Endothelial cell of umbilical vein (primary cell): ENCODE measurements at regions not wholly inside any gene's neighbourhood (a gene's known extent, or its start where the extent isn't known, plus 50 kb on each side); places are given as distances from the start of the nearest gene placed in this dataset.

Experiments used
- BruUV-seq: library from RNA; stranded (reverse); fragments of 400-500 nt; replicated peaks from 2 replicates; lab custom pipeline; 2021; lab: Mats Ljungman, UMichigan
- CTCF ChIA-PET: fragments of 300-600, 350-600 bp; sonication (Branson Sonifier 250); formaldehyde crosslinking; loops from one replicate; lab custom pipeline; 2021; ENCODE audit warnings: antibody characterized with exemption, inconsistent platforms; lab: Charles Lee
- POLR2A ChIA-PET: fragments of 300-600, 350-600 bp; sonication (Branson Sonifier 250); formaldehyde crosslinking; loops from one replicate; lab custom pipeline; 2021; ENCODE audit warnings: antibody characterized with exemption, inconsistent platforms; lab: Charles Lee
- DNase-seq: peaks from one replicate; pipeline ENCODE4 v3.0.0-alpha.2; 2011; ENCODE audit warnings: low read depth, low spot score
- FAIRE-seq: peaks from 2 replicates; lab custom pipeline; 2011; peaks lifted over from hg19 to GRCh38; lab: Jason Lieb, UNC
- H2AFZ ChIP-seq: 2 replicates; pipeline ENCODE4 v1.6.0; 2012; ENCODE audit warnings: low read depth, low read length, control low read depth, inconsistent platforms
- H3K27ac ChIP-seq: 2 replicates; pipeline ENCODE4 v1.5.1; 2011; ENCODE audit warnings: low read depth, mild to moderate bottlenecking, control low read depth, low read length, moderate library complexity; ENCODE audit not compliant: insufficient read depth
- H3K27me3 ChIP-seq, 2 experiments: 2 replicates each; pipeline versions ENCODE4 v1.6.0 to v1.6.1; 2011; ENCODE audit warnings: low read length in 2 of 2, mixed read lengths in 1 of 2; ENCODE audit not compliant: control insufficient read depth in 2 of 2, insufficient read depth in 2 of 2
- H3K36me3 ChIP-seq, 2 experiments: 2 replicates in 1 of 2; 3 replicates in 1 of 2; pipeline ENCODE4 v1.5.1; 2011; ENCODE audit warnings: low read length in 2 of 2, mild to moderate bottlenecking in 1 of 2, moderate library complexity in 1 of 2; ENCODE audit not compliant: control insufficient read depth in 2 of 2, insufficient read depth in 2 of 2; ENCODE audit errors: extremely low read depth in 1 of 2
- H3K4me1 ChIP-seq: 3 replicates; pipeline ENCODE4 v1.5.1; 2011; ENCODE audit warnings: mild to moderate bottlenecking, low read length; ENCODE audit not compliant: control insufficient read depth, insufficient read depth; ENCODE audit errors: extremely low read depth
- H3K4me2 ChIP-seq: 2 replicates; pipeline ENCODE4 v1.6.1; 2011; ENCODE audit warnings: low read length, control low read depth, mixed read lengths; ENCODE audit not compliant: insufficient read depth
- H3K4me3 ChIP-seq, 3 experiments: fragments of 200-600 bp in 1 of 3; sonication (generic), shearing (Covaris generic) in 1 of 3; replicated peaks in 1 of 3; 2 replicates each; pipeline ENCODE4 v1.5.1; 2011 to 2016; ENCODE audit warnings: control low read depth in 3 of 3, low read length in 3 of 3, mild to moderate bottlenecking in 2 of 3, inconsistent platforms in 1 of 3, low read depth in 1 of 3, moderate library complexity in 1 of 3; ENCODE audit not compliant: insufficient read depth in 1 of 3
- H3K79me2 ChIP-seq: 2 replicates; pipeline ENCODE4 v1.6.0; 2012; ENCODE audit warnings: low read length, inconsistent platforms; ENCODE audit not compliant: control insufficient read depth, insufficient read depth
- H3K9ac ChIP-seq: replicated peaks from 2 replicates; pipeline ENCODE3; 2011; ENCODE audit warnings: low read length, control low read depth; ENCODE audit not compliant: insufficient read depth; ENCODE audit errors: extremely low read depth
- H3K9me1 ChIP-seq: replicated peaks from 3 replicates; pipeline ENCODE4 v1.6.0; 2011; ENCODE audit warnings: mild to moderate bottlenecking, low read length; ENCODE audit not compliant: control insufficient read depth, insufficient read depth; ENCODE audit errors: extremely low read depth
- H3K9me3 ChIP-seq: replicated peaks from 2 replicates; pipeline ENCODE4 v1.5.1; 2012; ENCODE audit warnings: low read length, inconsistent platforms; ENCODE audit not compliant: control insufficient read depth, insufficient read depth
- H4K20me1 ChIP-seq: replicated peaks from 2 replicates; pipeline ENCODE3; 2011; ENCODE audit warnings: mild to moderate bottlenecking, low read length; ENCODE audit not compliant: control insufficient read depth, insufficient read depth; ENCODE audit errors: extremely low read depth
- EZH2 ChIP-seq: IDR thresholded peaks from 2 replicates; pipeline ENCODE4 v1.6.1; 2012; ENCODE audit warnings: borderline replicate concordance, low read depth, mild to moderate bottlenecking, moderate library complexity, low read length, inconsistent platforms; ENCODE audit not compliant: severe bottlenecking
- FOS ChIP-seq: IDR thresholded peaks from 2 replicates; pipeline ENCODE4 v1.6.1; 2011; ENCODE audit warnings: mild to moderate bottlenecking, low read length, moderate library complexity, borderline replicate concordance; ENCODE audit not compliant: insufficient read depth
- GATA2 ChIP-seq: IDR thresholded peaks from 2 replicates; pipeline ENCODE4 v1.7.0; 2011; ENCODE audit warnings: low read depth, mild to moderate bottlenecking, moderate library complexity, mixed read lengths, low read length; ENCODE audit not compliant: insufficient read length, insufficient read depth
- JUN ChIP-seq: IDR thresholded peaks from 2 replicates; pipeline ENCODE4 v1.6.1; 2011; ENCODE audit warnings: borderline replicate concordance, low read depth; ENCODE audit not compliant: insufficient read length, insufficient read depth
- MYC ChIP-seq: IDR thresholded peaks from one replicate; pipeline ENCODE4 v1.6.1; 2011; ENCODE audit warnings: mild to moderate bottlenecking, low read depth, low read length
- POLR2A ChIP-seq: IDR thresholded peaks from 2 replicates; pipeline ENCODE4 v1.6.1; 2012; ENCODE audit warnings: low read depth, mild to moderate bottlenecking, control low read depth, low read length
- POLR2AphosphoS5 ChIP-seq: IDR thresholded peaks from 2 replicates; pipeline ENCODE4 v1.6.1; 2012; ENCODE audit warnings: low read depth, mild to moderate bottlenecking, control low read depth, low read length, moderate library complexity; ENCODE audit not compliant: insufficient read depth
- dilution Hi-C: fragments of 300-500 bp; cut with MboI; formaldehyde crosslinking; loops from one replicate; pipeline ENCODE4 v1.15.0; 2019; ENCODE audit warnings: low sequenced_read_pairs; ENCODE audit not compliant: extremely low pct_ligation_motif_present
- intact Hi-C: fragments of 100-400 bp; cut with micrococcal nuclease; formaldehyde crosslinking; loops from one replicate; pipeline ENCODE4 v1.10.0; 2022
- TF ChIP-seq, protein P1 (sequence below), 2 donors: IDR thresholded peaks; 1 replicate in 1 of 2; 2 replicates in 1 of 2; pipeline ENCODE4 v1.5.1; 2011; ENCODE audit warnings: low read length in 2 of 2, mild to moderate bottlenecking in 2 of 2, moderate library complexity in 2 of 2, control low read depth in 1 of 2, inconsistent platforms in 1 of 2, low read depth in 1 of 2; ENCODE audit not compliant: insufficient read depth in 1 of 2; ENCODE audit errors: extremely low read depth in 1 of 2
- TF ChIP-seq, protein P2 (sequence below): IDR thresholded peaks from 2 replicates; pipeline ENCODE4 v1.6.1; 2011; ENCODE audit not compliant: insufficient read depth, insufficient read length

DNA sequence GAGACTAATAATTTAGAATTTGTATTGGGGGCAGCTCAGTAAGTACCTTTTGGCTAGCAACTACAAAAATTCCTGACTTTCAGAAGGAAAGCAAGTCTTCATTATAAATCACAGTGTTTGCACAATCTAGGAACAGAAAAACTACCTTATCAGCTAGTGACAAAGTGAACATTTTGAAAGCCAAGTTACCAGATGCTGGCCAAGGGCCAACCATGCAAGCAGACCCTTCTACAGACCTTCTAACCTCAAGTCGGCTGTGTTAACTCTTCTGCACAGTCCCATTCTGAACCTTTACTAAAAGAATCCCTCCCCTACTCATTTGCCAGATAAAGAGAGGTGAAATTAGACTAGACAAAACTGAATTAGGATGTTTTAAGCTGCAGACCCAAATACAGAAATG is 341.9 kb downstream of the COL12A1 start:
- intact Hi-C loops = no loop called here
- POLR2A ChIA-PET = no interaction called here

DNA sequence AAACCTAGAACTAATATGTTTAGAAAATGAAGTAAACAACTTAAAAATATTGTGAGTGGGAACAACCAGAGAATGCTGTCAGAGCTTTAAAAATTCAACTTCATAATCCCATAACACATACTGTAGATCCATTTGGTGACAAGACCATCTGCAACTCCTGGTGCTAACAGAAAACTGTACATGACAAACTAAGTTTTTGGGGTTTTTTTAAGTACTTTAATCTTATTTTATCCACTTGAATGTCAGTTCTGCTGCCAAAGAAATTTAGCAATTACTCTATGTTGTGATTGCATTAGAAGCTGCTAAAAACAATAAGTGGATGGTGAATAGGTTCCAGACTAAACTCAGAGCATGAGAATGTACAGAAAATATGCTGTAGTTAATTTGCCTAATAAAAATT is 345.4 kb downstream of the COL12A1 start:
- Histone ChIP-seq H2AFZ (no peak overlapping the region), H3K27ac (no peak overlapping the region), H3K36me3 (no peaks in the 10 kb centered on the region), H3K79me2 (no peaks in the 10 kb centered on the region), H3K27me3 (no peaks in the 10 kb centered on the region), H3K4me1 (no peaks in the 10 kb centered on the region), H3K9ac (no peak overlapping the region), H3K9me3 (no peaks in the 10 kb centered on the region), H4K20me1 (no peaks in the 10 kb centered on the region), H3K4me2 (no peak overlapping the region), H3K4me3 (no peak overlapping the region), H3K9me1 (no peaks in the 10 kb centered on the region)
- CTCF ChIA-PET = interaction anchor here (2.0 kb wide), 1 partner anchor 14 kb away, joined by 5 read pairs; no protein-coding TSS in a partner anchor
- DNase-seq (no peak), FAIRE-seq (no peak)
- dilution Hi-C loops = no loop called here
- TF ChIP-seq MYC = no peak
- no peak for TF ChIP-seq JUN
- no peak for TF ChIP-seq POLR2A
- TF ChIP-seq POLR2AphosphoS5 = no peak
- TF ChIP-seq EZH2 = no peak
- TF ChIP-seq, protein P1, sequence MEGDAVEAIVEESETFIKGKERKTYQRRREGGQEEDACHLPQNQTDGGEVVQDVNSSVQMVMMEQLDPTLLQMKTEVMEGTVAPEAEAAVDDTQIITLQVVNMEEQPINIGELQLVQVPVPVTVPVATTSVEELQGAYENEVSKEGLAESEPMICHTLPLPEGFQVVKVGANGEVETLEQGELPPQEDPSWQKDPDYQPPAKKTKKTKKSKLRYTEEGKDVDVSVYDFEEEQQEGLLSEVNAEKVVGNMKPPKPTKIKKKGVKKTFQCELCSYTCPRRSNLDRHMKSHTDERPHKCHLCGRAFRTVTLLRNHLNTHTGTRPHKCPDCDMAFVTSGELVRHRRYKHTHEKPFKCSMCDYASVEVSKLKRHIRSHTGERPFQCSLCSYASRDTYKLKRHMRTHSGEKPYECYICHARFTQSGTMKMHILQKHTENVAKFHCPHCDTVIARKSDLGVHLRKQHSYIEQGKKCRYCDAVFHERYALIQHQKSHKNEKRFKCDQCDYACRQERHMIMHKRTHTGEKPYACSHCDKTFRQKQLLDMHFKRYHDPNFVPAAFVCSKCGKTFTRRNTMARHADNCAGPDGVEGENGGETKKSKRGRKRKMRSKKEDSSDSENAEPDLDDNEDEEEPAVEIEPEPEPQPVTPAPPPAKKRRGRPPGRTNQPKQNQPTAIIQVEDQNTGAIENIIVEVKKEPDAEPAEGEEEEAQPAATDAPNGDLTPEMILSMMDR (IDR thresholded peaks at IDR 0.05; ENCODE audit: extremely low read depth in 1 of 2, insufficient read depth in 1 of 2, low read depth in 1 of 2, low read length in 2 of 2) = no peak
- no peak for TF ChIP-seq FOS
- TF ChIP-seq, protein P2, sequence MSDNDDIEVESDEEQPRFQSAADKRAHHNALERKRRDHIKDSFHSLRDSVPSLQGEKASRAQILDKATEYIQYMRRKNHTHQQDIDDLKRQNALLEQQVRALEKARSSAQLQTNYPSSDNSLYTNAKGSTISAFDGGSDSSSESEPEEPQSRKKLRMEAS = no peak
- TF ChIP-seq GATA2 = no peak
- intact Hi-C loops = no loop called here
- no TSS peak for BruUV-seq
- POLR2A ChIA-PET = no interaction called here

More for the DNA sequence above, 341.9 kb downstream of the COL12A1 start:
- Histone ChIP-seq H3K4me3 (no peak overlapping the region), H4K20me1 (no peaks in the 10 kb centered on the region), H3K9me3 (no peaks in the 10 kb centered on the region), H3K9ac (no peak overlapping the region), H3K9me1 (no peaks in the 10 kb centered on the region), H3K27me3 (no peaks in the 10 kb centered on the region), H3K79me2 (no peaks in the 10 kb centered on the region), H3K4me2 (no peak overlapping the region), H3K36me3 (no peaks in the 10 kb centered on the region), H3K27ac (no peak overlapping the region), H2AFZ (no peak overlapping the region), H3K4me1 (no peaks in the 10 kb centered on the region)
- dilution Hi-C loops = no loop called here
- TF ChIP-seq EZH2 = no peak
- TF ChIP-seq GATA2 = no peak
- TF ChIP-seq, protein P1 (IDR thresholded peaks at IDR 0.05; ENCODE audit: extremely low read depth in 1 of 2, insufficient read depth in 1 of 2, low read depth in 1 of 2, low read length in 2 of 2) = no peak
- no peak for TF ChIP-seq POLR2A
- DNase-seq (no peak), FAIRE-seq (no peak)
- CTCF ChIA-PET = no interaction called here
- BruUV-seq = no TSS peak
